Keratinocyte (primary cell): ENCODE measurements at regions not wholly inside any gene's neighbourhood (a gene's known extent, or its start where the extent isn't known, plus 50 kb on each side); places are given as distances from the start of the nearest gene placed in this dataset.

ENCODE experiments used
- DNase-seq: peaks from one replicate; pipeline ENCODE4 v3.0.0-alpha.2; 2011; ENCODE audit warnings: low read depth, missing footprints, low spot score
- FAIRE-seq: peaks from 2 replicates; lab custom pipeline; 2011; peaks lifted over from hg19 to GRCh38; lab: Jason Lieb, UNC
- H2AFZ ChIP-seq: 2 replicates; pipeline ENCODE4 v1.6.0; 2012; ENCODE audit warnings: low read length, control low read depth, inconsistent platforms; ENCODE audit not compliant: control insufficient read depth
- H3K27ac ChIP-seq: 2 replicates; pipeline ENCODE4 v1.5.1; 2011; ENCODE audit warnings: low read length; ENCODE audit not compliant: control insufficient read depth, insufficient read depth
- H3K27me3 ChIP-seq: 3 replicates; pipeline ENCODE4 v1.6.0; 2011; ENCODE audit warnings: low read length; ENCODE audit not compliant: control insufficient read depth, insufficient read depth; ENCODE audit errors: extremely low read depth
- H3K36me3 ChIP-seq, 2 experiments: 2 replicates in 1 of 2; 3 replicates in 1 of 2; pipeline ENCODE4 v1.5.1; 2011; ENCODE audit warnings: low read length in 2 of 2, mild to moderate bottlenecking in 1 of 2; ENCODE audit not compliant: control insufficient read depth in 2 of 2, insufficient read depth in 2 of 2; ENCODE audit errors: extremely low read depth in 1 of 2
- H3K4me1 ChIP-seq: 3 replicates; pipeline ENCODE4 v1.5.1; 2011; ENCODE audit warnings: low read length; ENCODE audit not compliant: control insufficient read depth, insufficient read depth; ENCODE audit errors: extremely low read depth
- H3K4me2 ChIP-seq: 3 replicates; pipeline ENCODE4 v1.6.0; 2011; ENCODE audit warnings: low read depth, low read length; ENCODE audit not compliant: control insufficient read depth, insufficient read depth; ENCODE audit errors: extremely low read depth
- H3K4me3 ChIP-seq, 3 experiments: fragments of 200-600 bp in 1 of 3; sonication (generic) in 1 of 3; 2 replicates in 2 of 3; 3 replicates in 1 of 3; pipeline ENCODE4 v1.5.1; 2011 to 2016; ENCODE audit warnings: low read length in 3 of 3, mild to moderate bottlenecking in 3 of 3, control low read depth in 2 of 3, inconsistent platforms in 1 of 3, low read depth in 1 of 3, mixed read lengths in 1 of 3, mixed run types in 1 of 3, moderate library complexity in 1 of 3; ENCODE audit not compliant: control insufficient read depth in 2 of 3, insufficient read depth in 2 of 3; ENCODE audit errors: extremely low read depth in 1 of 3
- H3K79me2 ChIP-seq: 2 replicates; pipeline ENCODE4 v1.6.0; 2012; ENCODE audit warnings: low read length; ENCODE audit not compliant: control insufficient read depth, insufficient read depth
- H3K9ac ChIP-seq: 3 replicates; pipeline ENCODE4 v1.6.0; 2011; ENCODE audit warnings: low read length; ENCODE audit not compliant: control insufficient read depth, insufficient read depth; ENCODE audit errors: extremely low read depth
- H3K9me1 ChIP-seq: 3 replicates; pipeline ENCODE4 v1.6.0; 2011; ENCODE audit warnings: low read length; ENCODE audit not compliant: control insufficient read depth, insufficient read depth; ENCODE audit errors: extremely low read depth
- H3K9me3 ChIP-seq: 2 replicates; pipeline ENCODE4 v1.5.1; 2012; ENCODE audit warnings: low read depth, low read length; ENCODE audit not compliant: control insufficient read depth
- H4K20me1 ChIP-seq: 3 replicates; pipeline ENCODE4 v1.6.0; 2011; ENCODE audit warnings: low read length; ENCODE audit not compliant: control insufficient read depth, insufficient read depth; ENCODE audit errors: extremely low read depth
- CTCF ChIP-seq, 3 experiments: IDR thresholded peaks in 1 of 3; conservative IDR thresholded peaks in 1 of 3; optimal IDR thresholded peaks in 1 of 3; 2 replicates in 2 of 3; 3 replicates in 1 of 3; pipeline versions ENCODE3 to v1.5.1; 2011; ENCODE audit warnings: low read length in 3 of 3, mild to moderate bottlenecking in 3 of 3, moderate library complexity in 2 of 3, control low read depth in 1 of 3, inconsistent platforms in 1 of 3; ENCODE audit not compliant: insufficient read depth in 2 of 3; ENCODE audit errors: extremely low read depth in 1 of 3
- EZH2 ChIP-seq: IDR thresholded peaks from one replicate; pipeline ENCODE4 v1.6.1; 2012; ENCODE audit warnings: inconsistent platforms, mild to moderate bottlenecking, low read length, moderate library complexity
- dilution Hi-C: fragments of 300-500 bp; cut with MboI; formaldehyde crosslinking; loops from one replicate; pipeline ENCODE4 v1.7.0; 2020; ENCODE audit warnings: low sequenced_read_pairs; ENCODE audit not compliant: extremely low pct_ligation_motif_present

GRCh38 chr13:72346716-72347115, 380.7 kb downstream of the MZT1 start:
- dilution Hi-C loops = no loop called here
- no peak for FAIRE-seq
- TF ChIP-seq EZH2 = no peak
- TF ChIP-seq CTCF (optimal IDR thresholded peaks at IDR 0.05 in 1 of 3, IDR thresholded peaks at IDR 0.05 in 1 of 3, conservative IDR thresholded peaks at IDR 0.05 in 1 of 3; ENCODE audit: extremely low read depth in 1 of 3, insufficient read depth in 2 of 3, low read length in 3 of 3) = no peak
- no peak for DNase-seq
- Histone ChIP-seq H2AFZ (no peak overlapping the region), H3K36me3 (no peaks in the 10 kb centered on the region), H3K9me3 (no peaks in the 10 kb centered on the region), H4K20me1 (no peaks in the 10 kb centered on the region), H3K4me2 (no peak overlapping the region), H3K9me1 (no peaks in the 10 kb centered on the region), H3K27ac (no peak overlapping the region), H3K79me2 (no peaks in the 10 kb centered on the region), H3K4me3 (no peak overlapping the region), H3K4me1 (no peaks in the 10 kb centered on the region), H3K27me3 (no peaks in the 10 kb centered on the region), H3K9ac (no peak overlapping the region)

- H4K20me1 ChIP-seq = no peaks in the 10 kb centered on the region
- H2AFZ ChIP-seq = no peak overlapping the region
- H3K27me3 ChIP-seq = no peaks in the 10 kb centered on the region
- H3K9me3 ChIP-seq = no peaks in the 10 kb centered on the region
- H3K4me2 ChIP-seq = no peak overlapping the region
- H3K36me3 ChIP-seq = no peaks in the 10 kb centered on the region
- no peak for FAIRE-seq
- no peak for DNase-seq
- H3K4me1 ChIP-seq = no peaks in the 10 kb centered on the region
- H3K9ac ChIP-seq = no peak overlapping the region
- H3K4me3 ChIP-seq = no peak overlapping the region
- TF ChIP-seq CTCF (optimal IDR thresholded peaks at IDR 0.05 in 1 of 3, IDR thresholded peaks at IDR 0.05 in 1 of 3, conservative IDR thresholded peaks at IDR 0.05 in 1 of 3; ENCODE audit: extremely low read depth in 1 of 3, insufficient read depth in 2 of 3, low read length in 3 of 3) (no peak), EZH2 (no peak)
- dilution Hi-C loops = no loop called here
- H3K79me2 ChIP-seq = no peaks in the 10 kb centered on the region
- no peaks in the 10 kb centered on the region for H3K9me1 ChIP-seq
- no peak overlapping the region for H3K27ac ChIP-seq
These were observed 385.1 kb downstream of the MZT1 start for GRCh38 chr13:72342364-72342763.
